Fibroblast of villous mesenchyme (primary cell): ENCODE measurements at regions not wholly inside any gene's neighbourhood (a gene's known extent, or its start where the extent isn't known, plus 50 kb on each side); places are given as distances from the start of the nearest gene placed in this dataset.

Experiments
- DNase-seq: peaks from one replicate; pipeline ENCODE4 v3.0.0-alpha.2; 2010; ENCODE audit warnings: low read depth
- H3K4me3 ChIP-seq: 2 replicates; pipeline ENCODE4 v1.5.1; 2011; ENCODE audit warnings: low read depth, mild to moderate bottlenecking, low read length
- CTCF ChIP-seq: IDR thresholded peaks from 2 replicates; pipeline ENCODE4 v1.5.1; 2012; ENCODE audit warnings: low read depth, mild to moderate bottlenecking, low read length; ENCODE audit not compliant: insufficient read depth

- no peak overlapping the region for H3K4me3 ChIP-seq
- TF ChIP-seq CTCF, result no peak
- no peak for DNase-seq
Observed at GRCh38 chr5:135704616-135705015, 125.8 kb upstream of the CXCL14 start.

- H3K4me3 ChIP-seq, result no peak overlapping the region
- DNase-seq, result no peak
Observed at GRCh38 chr5:135703016-135703550, 124.3 kb upstream of the CXCL14 start.

GRCh38 chr5:135702191-135702590 lies 123.4 kb upstream of the CXCL14 start:
- DNase-seq, result no peak
- no peak overlapping the region for H3K4me3 ChIP-seq
- no peak for TF ChIP-seq CTCF

More at GRCh38 chr5:135703016-135703550, 124.3 kb upstream of the CXCL14 start:
- TF ChIP-seq CTCF, result no peak

- no peak for DNase-seq
- no peak overlapping the region for H3K4me3 ChIP-seq
- TF ChIP-seq CTCF, result no peak
Observed at GRCh38 chr5:135700731-135701130, 121.9 kb upstream of the CXCL14 start.

GRCh38 chr5:135697959-135698345 lies 119.2 kb upstream of the CXCL14 start:
- no peak for TF ChIP-seq CTCF
- no peak for DNase-seq
- H3K4me3 ChIP-seq, result no peak overlapping the region

GRCh38 chr5:135697251-135697958 lies 118.6 kb upstream of the CXCL14 start:
- H3K4me3 ChIP-seq, result no peak overlapping the region
- no peak for TF ChIP-seq CTCF
- DNase-seq, result no peak

GRCh38 chr5:135696317-135696716 lies 117.5 kb upstream of the CXCL14 start:
- no peak for TF ChIP-seq CTCF
- no peak for DNase-seq
- H3K4me3 ChIP-seq, result no peak overlapping the region
